A673 (cell line): ENCODE measurements at regions not wholly inside any gene's neighbourhood (a gene's known extent, or its start where the extent isn't known, plus 50 kb on each side); places are given as distances from the start of the nearest gene placed in this dataset.

Experiments
- BruUV-seq: library from RNA; stranded (reverse); fragments of 400-500 nt; replicated peaks from 2 replicates; lab custom pipeline; 2021; lab: Mats Ljungman, UMichigan
- CTCF ChIA-PET: fragments of 300-600 bp; sonication (Branson Sonifier 250); formaldehyde crosslinking; loops from one replicate; lab custom pipeline; 2022; ENCODE audit warnings: antibody characterized with exemption; lab: Charles Lee
- POLR2A ChIA-PET: fragments of 300-600 bp; sonication (Branson Sonifier 250); formaldehyde crosslinking; loops from one replicate; lab custom pipeline; 2022; ENCODE audit warnings: antibody characterized with exemption; ENCODE audit not compliant: low non-redundant PET; lab: Charles Lee
- DNase-seq: peaks from one replicate; pipeline ENCODE4 v3.0.0-alpha.2; 2015; ENCODE audit warnings: low spot score
- H3K27ac ChIP-seq: fragments of 200-600 bp; sonication (generic); 2 replicates; pipeline ENCODE4 v1.5.1; 2016; ENCODE audit warnings: mixed run types, low read depth, mild to moderate bottlenecking, mixed read lengths, antibody characterized with exemption, low read length; ENCODE audit not compliant: poor library complexity, severe bottlenecking
- H3K27me3 ChIP-seq: fragments of 200-600 bp; sonication (generic); replicated peaks from 2 replicates; pipeline ENCODE4 v1.6.1; 2017; ENCODE audit warnings: mixed run types, low read depth, mild to moderate bottlenecking, mixed read lengths, antibody characterized with exemption, low read length; ENCODE audit not compliant: insufficient read depth, poor library complexity
- H3K36me3 ChIP-seq: fragments of 200-600 bp; sonication (generic); 2 replicates; pipeline ENCODE4 v1.6.1; 2016; ENCODE audit warnings: mixed run types, mild to moderate bottlenecking, mixed read lengths, antibody characterized with exemption, low read length; ENCODE audit not compliant: insufficient read depth, poor library complexity, severe bottlenecking
- H3K4me1 ChIP-seq: fragments of 200-600 bp; sonication (generic); 2 replicates; pipeline ENCODE4 v1.6.1; 2017; ENCODE audit warnings: mixed run types, mild to moderate bottlenecking, mixed read lengths, antibody characterized with exemption, low read length; ENCODE audit not compliant: insufficient read depth, poor library complexity, severe bottlenecking
- H3K4me3 ChIP-seq: fragments of 200-600 bp; sonication (generic); 2 replicates; pipeline ENCODE4 v1.5.1; 2016; ENCODE audit warnings: low read depth, mixed run types, mild to moderate bottlenecking, mixed read lengths, low read length; ENCODE audit not compliant: poor library complexity, severe bottlenecking
- H3K9me3 ChIP-seq: fragments of 200-600 bp; sonication (generic); 2 replicates; pipeline ENCODE4 v1.6.1; 2016; ENCODE audit warnings: mixed run types, low read depth, mild to moderate bottlenecking, mixed read lengths, antibody characterized with exemption, low read length; ENCODE audit not compliant: poor library complexity, severe bottlenecking
- EZH2 ChIP-seq: fragments of 200-600 bp; sonication (generic); IDR thresholded peaks from 2 replicates; pipeline ENCODE4 v1.6.1; 2017; ENCODE audit warnings: borderline replicate concordance, low read depth, mild to moderate bottlenecking, mixed read lengths, antibody characterized with exemption, low read length; ENCODE audit not compliant: poor library complexity, severe bottlenecking
- intact Hi-C: fragments of 100-400 bp; cut with micrococcal nuclease; formaldehyde crosslinking; loops from one replicate; pipeline ENCODE4 v1.10.0; 2022; ENCODE audit not compliant: unreplicated experiment
- TF ChIP-seq, protein P1 (sequence below): fragments of 300-800, 200-600 bp; sonication (generic); conservative IDR thresholded peaks from 2 replicates; pipeline ENCODE4 v1.5.1; 2017; ENCODE audit warnings: low read depth, mild to moderate bottlenecking, antibody characterized with exemption, low read length, moderate library complexity, mixed read lengths

DNA sequence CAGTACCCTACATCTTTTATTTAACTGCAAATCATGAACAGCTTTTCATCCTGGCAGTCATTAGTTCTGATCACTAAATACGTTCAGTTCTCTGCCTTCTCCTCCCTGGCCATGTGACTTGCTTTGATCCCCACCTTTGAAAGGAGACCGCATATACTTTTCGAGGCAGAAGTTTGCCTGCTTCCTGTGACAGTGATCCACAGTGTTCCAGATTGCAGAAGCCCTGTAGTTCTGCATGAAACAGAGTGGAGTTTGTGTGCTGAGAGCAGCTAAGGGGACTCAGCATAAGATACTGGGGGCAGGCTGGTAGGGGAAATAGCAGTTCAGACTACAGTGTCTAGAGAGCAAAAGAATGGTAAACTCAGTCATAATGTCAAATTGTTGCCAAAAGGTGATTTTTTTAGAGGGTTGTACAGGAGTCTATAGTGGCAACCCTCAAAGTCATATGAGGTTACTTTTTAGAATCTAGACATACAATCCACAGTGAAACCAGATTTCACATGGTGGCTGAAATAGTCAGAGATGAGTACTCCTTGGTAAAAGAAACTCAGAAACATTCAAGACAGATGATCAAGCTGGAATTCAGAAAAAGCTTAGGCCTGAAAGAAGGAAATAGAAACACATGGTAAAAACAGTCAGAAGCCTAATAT is 1800.4 kb upstream of the CELF4 start:
- Histone ChIP-seq H3K36me3 (no peaks in the 10 kb centered on the region), H3K27ac (no peak overlapping the region), H3K27me3 (no peaks in the 10 kb centered on the region), H3K4me3 (no peak overlapping the region), H3K4me1 (no peaks in the 10 kb centered on the region), H3K9me3 (no peaks in the 10 kb centered on the region)
- POLR2A ChIA-PET: no interaction called here
- CTCF ChIA-PET: no interaction called here
- no peak for TF ChIP-seq EZH2
- TF ChIP-seq, protein P1, sequence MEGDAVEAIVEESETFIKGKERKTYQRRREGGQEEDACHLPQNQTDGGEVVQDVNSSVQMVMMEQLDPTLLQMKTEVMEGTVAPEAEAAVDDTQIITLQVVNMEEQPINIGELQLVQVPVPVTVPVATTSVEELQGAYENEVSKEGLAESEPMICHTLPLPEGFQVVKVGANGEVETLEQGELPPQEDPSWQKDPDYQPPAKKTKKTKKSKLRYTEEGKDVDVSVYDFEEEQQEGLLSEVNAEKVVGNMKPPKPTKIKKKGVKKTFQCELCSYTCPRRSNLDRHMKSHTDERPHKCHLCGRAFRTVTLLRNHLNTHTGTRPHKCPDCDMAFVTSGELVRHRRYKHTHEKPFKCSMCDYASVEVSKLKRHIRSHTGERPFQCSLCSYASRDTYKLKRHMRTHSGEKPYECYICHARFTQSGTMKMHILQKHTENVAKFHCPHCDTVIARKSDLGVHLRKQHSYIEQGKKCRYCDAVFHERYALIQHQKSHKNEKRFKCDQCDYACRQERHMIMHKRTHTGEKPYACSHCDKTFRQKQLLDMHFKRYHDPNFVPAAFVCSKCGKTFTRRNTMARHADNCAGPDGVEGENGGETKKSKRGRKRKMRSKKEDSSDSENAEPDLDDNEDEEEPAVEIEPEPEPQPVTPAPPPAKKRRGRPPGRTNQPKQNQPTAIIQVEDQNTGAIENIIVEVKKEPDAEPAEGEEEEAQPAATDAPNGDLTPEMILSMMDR: no peak
- DNase-seq: no peak
- BruUV-seq: no TSS peak
- intact Hi-C loops: no loop called here

DNA sequence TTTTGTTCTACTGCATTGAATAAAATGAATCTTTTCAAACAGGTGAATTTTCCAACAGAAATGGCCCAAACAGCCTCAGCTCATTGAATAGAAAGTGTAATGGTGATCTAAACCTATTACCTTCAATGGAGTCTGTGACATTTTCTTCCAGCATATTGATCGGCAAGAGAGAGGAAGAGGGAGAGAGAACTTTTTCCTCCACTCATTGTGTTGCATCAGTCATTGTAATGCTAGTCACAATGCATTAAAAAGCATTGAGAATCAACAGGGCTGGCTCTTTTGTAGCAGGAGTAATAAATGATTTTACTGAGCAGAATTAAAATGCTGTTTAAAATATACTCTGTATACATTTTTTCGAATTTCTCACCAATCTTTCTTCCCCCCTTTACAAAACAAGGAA is 1794.5 kb upstream of the CELF4 start:
- TF ChIP-seq EZH2: no peak
- TF ChIP-seq, protein P1: no peak
- ChIA-PET POLR2A (no interaction called here), CTCF (no interaction called here)
- Histone ChIP-seq H3K4me1 (no peaks in the 10 kb centered on the region), H3K4me3 (no peak overlapping the region), H3K9me3 (no peaks in the 10 kb centered on the region), H3K36me3 (no peaks in the 10 kb centered on the region), H3K27me3 (no peaks in the 10 kb centered on the region), H3K27ac (no peak overlapping the region)
- intact Hi-C loops: no loop called here
- BruUV-seq: no TSS peak
- no peak for DNase-seq

DNA sequence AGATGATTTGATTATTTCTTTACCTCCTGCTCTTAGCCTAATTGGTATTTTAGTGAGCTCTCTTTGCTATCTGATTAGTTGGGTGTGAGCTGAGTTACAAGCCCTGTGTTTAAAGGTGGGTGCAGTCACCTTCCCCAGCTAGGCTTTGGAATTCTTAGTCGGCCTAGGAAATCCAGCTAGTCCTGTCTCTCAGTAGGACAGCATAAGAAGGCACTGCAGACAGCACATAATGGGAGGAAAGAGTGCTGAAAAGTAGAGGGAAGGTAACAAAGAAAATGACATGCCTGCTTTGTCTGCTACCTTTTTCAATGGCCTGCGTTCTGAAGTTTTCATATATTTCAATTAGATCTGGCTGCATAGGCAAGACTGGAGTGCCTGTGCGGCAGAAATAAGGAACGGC is 1794.0 kb upstream of the CELF4 start:
- H3K9me3 ChIP-seq: no peaks in the 10 kb centered on the region
- no peak for DNase-seq
- intact Hi-C loops: no loop called here
- POLR2A ChIA-PET: no interaction called here
- H3K27ac ChIP-seq: no peak overlapping the region
- no peaks in the 10 kb centered on the region for H3K36me3 ChIP-seq
- no peak for TF ChIP-seq EZH2
- TF ChIP-seq, protein P1: no peak
- no peak overlapping the region for H3K4me3 ChIP-seq
- no peaks in the 10 kb centered on the region for H3K27me3 ChIP-seq
- CTCF ChIA-PET: no interaction called here
- H3K4me1 ChIP-seq: no peaks in the 10 kb centered on the region
- no TSS peak for BruUV-seq
